Panc1 (cell line): ENCODE measurements at regions not wholly inside any gene's neighbourhood (a gene's known extent, or its start where the extent isn't known, plus 50 kb on each side); places are given as distances from the start of the nearest gene placed in this dataset.
A peak's percentile ranks its signal among the peaks of the same experiment; 100 is the strongest.

Source experiments
- ATAC-seq: fragments of 200-7000 bp; cut with Tn5 transposase; 2 replicates; pipeline ENCODE4 v1.9.1; 2020; ENCODE audit warnings: mild to moderate bottlenecking, moderate library complexity
- BruUV-seq: library from RNA; stranded (reverse); fragments of 400-500 nt; replicated peaks from 2 replicates; lab custom pipeline; 2021; lab: Mats Ljungman, UMichigan
- CTCF ChIA-PET: fragments of 300-600 bp; sonication (Branson Sonifier 250); formaldehyde crosslinking; loops from one replicate; lab custom pipeline; 2022; ENCODE audit warnings: antibody characterized with exemption; lab: Charles Lee
- POLR2A ChIA-PET: fragments of 300-600 bp; sonication (Branson Sonifier 250); formaldehyde crosslinking; loops from one replicate; lab custom pipeline; 2022; ENCODE audit warnings: antibody characterized with exemption; lab: Charles Lee
- DNase-seq: peaks from one replicate; pipeline ENCODE4 v3.0.0-alpha.2; 2010; ENCODE audit warnings: low read depth, low spot score
- H3K27ac ChIP-seq: 2 replicates; pipeline ENCODE4 v1.5.1; 2011; ENCODE audit warnings: mild to moderate bottlenecking, low read length, inconsistent platforms
- H3K27me3 ChIP-seq: fragments of 200-500 bp; sonication (Bioruptor generic); 2 replicates; pipeline ENCODE4 v1.6.0; 2014; ENCODE audit warnings: low read length, inconsistent platforms; ENCODE audit not compliant: control insufficient read depth, insufficient read depth
- H3K36me3 ChIP-seq: fragments of 200-500 bp; sonication (Bioruptor generic); 2 replicates; pipeline ENCODE4 v1.5.1; 2014; ENCODE audit warnings: inconsistent platforms, mild to moderate bottlenecking, low read length, moderate library complexity; ENCODE audit not compliant: control insufficient read depth, insufficient read depth
- H3K4me1 ChIP-seq: 2 replicates; pipeline ENCODE4 v1.5.1; 2011; ENCODE audit warnings: inconsistent platforms, mild to moderate bottlenecking, low read length, moderate library complexity; ENCODE audit not compliant: control insufficient read depth, insufficient read depth
- H3K4me3 ChIP-seq, 2 experiments: 2 replicates each; pipeline ENCODE4 v1.5.1; 2011 to 2012; ENCODE audit warnings: low read depth in 2 of 2, low read length in 2 of 2, mild to moderate bottlenecking in 2 of 2, inconsistent platforms in 1 of 2, moderate library complexity in 1 of 2
- H3K9me3 ChIP-seq: fragments of 200-500 bp; sonication (Bioruptor generic); 2 replicates; pipeline ENCODE4 v1.5.1; 2014; ENCODE audit warnings: low read depth, mild to moderate bottlenecking, inconsistent platforms, low read length, moderate library complexity; ENCODE audit not compliant: control insufficient read depth, insufficient read depth
- POLR2AphosphoS5 ChIP-seq: IDR thresholded peaks from 2 replicates; pipeline ENCODE4 v1.6.1; 2012; ENCODE audit warnings: mild to moderate bottlenecking, low read depth, low read length, moderate library complexity
- SIN3A ChIP-seq: IDR thresholded peaks from 2 replicates; pipeline ENCODE4 v1.6.1; 2012; ENCODE audit warnings: low read depth, mild to moderate bottlenecking, low read length, moderate library complexity, borderline replicate concordance; ENCODE audit not compliant: insufficient read depth
- TCF7L2 ChIP-seq: IDR thresholded peaks from 2 replicates; pipeline ENCODE4 v1.6.1; 2011; ENCODE audit warnings: mild to moderate bottlenecking, low read depth, low read length, inconsistent platforms
- in situ Hi-C: cut with HindIII; loops from 2 replicates; pipeline ENCODE4 v1.10.0; 2016; ENCODE audit warnings: low sequenced_read_pairs, low pct_unique_long_range_greater_than_20kb
- intact Hi-C: fragments of 100-400 bp; cut with micrococcal nuclease; formaldehyde crosslinking; loops from one replicate; pipeline ENCODE4 v1.10.0; 2022; ENCODE audit not compliant: unreplicated experiment
- TF ChIP-seq, protein P1 (sequence below): fragments of 450-650 bp; IDR thresholded peaks from 2 replicates; pipeline ENCODE4 v1.5.1; 2017; ENCODE audit warnings: mild to moderate bottlenecking
- TF ChIP-seq, protein P2 (sequence below), 2 experiments: IDR thresholded peaks; 2 replicates each; pipeline ENCODE4 v1.6.1; 2011 to 2012; ENCODE audit warnings: low read depth in 2 of 2, control low read depth in 1 of 2, low read length in 1 of 2, mild to moderate bottlenecking in 1 of 2, moderate library complexity in 1 of 2; ENCODE audit not compliant: insufficient read depth in 1 of 2

DNA sequence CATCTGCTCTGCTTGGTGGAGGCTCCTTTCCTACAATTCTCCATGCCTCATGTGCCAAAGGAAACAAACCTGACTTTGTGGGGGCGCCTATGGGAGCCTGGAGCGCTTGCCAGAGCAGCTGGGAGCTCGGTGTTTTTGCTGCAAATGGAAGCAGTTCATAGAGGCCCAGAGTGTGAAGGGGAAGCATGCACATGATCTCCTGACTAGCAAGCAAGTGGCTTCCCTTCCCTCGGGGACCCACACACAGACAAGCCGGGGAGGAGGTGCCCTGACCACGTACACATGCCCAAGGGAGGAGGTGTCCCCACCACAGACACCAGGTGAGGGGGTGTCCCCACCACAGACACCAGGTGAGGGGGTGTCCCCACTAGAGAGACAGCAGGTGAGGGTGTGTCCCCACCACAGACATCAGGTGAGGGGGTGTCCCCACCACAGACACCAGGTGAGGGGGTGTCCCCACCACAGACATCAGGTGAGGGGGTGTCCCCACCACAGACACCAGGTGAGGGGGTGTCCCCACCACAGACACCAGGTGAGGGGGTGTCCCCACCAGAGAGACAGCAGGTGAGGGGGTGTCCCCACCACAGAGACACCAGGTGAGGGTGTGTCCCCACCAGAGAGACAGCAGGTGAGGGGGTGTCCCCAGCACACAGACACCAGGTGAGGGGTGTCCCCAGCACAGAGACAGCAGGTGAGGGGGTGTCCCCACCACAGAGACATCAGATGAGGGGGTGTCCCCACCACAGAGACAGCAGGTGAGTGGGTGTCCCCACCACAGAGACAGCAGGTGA, 106.8 kb downstream of the CRYAA start:
- no TSS peak for BruUV-seq
- H3K36me3 ChIP-seq: no peaks in the 10 kb centered on the region
- H3K4me1 ChIP-seq: no peaks in the 10 kb centered on the region
- no peak overlapping the region for H3K4me3 ChIP-seq
- no peaks in the 10 kb centered on the region for H3K27me3 ChIP-seq
- DNase-seq (no peak), ATAC-seq (no peak)
- in situ Hi-C loops: no loop called here
- CTCF ChIA-PET: no interaction called here
- TF ChIP-seq POLR2AphosphoS5 (no peak), TCF7L2 (no peak), SIN3A (no peak)
- TF ChIP-seq, protein P1, sequence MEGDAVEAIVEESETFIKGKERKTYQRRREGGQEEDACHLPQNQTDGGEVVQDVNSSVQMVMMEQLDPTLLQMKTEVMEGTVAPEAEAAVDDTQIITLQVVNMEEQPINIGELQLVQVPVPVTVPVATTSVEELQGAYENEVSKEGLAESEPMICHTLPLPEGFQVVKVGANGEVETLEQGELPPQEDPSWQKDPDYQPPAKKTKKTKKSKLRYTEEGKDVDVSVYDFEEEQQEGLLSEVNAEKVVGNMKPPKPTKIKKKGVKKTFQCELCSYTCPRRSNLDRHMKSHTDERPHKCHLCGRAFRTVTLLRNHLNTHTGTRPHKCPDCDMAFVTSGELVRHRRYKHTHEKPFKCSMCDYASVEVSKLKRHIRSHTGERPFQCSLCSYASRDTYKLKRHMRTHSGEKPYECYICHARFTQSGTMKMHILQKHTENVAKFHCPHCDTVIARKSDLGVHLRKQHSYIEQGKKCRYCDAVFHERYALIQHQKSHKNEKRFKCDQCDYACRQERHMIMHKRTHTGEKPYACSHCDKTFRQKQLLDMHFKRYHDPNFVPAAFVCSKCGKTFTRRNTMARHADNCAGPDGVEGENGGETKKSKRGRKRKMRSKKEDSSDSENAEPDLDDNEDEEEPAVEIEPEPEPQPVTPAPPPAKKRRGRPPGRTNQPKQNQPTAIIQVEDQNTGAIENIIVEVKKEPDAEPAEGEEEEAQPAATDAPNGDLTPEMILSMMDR: no peak
- TF ChIP-seq, protein P2, sequence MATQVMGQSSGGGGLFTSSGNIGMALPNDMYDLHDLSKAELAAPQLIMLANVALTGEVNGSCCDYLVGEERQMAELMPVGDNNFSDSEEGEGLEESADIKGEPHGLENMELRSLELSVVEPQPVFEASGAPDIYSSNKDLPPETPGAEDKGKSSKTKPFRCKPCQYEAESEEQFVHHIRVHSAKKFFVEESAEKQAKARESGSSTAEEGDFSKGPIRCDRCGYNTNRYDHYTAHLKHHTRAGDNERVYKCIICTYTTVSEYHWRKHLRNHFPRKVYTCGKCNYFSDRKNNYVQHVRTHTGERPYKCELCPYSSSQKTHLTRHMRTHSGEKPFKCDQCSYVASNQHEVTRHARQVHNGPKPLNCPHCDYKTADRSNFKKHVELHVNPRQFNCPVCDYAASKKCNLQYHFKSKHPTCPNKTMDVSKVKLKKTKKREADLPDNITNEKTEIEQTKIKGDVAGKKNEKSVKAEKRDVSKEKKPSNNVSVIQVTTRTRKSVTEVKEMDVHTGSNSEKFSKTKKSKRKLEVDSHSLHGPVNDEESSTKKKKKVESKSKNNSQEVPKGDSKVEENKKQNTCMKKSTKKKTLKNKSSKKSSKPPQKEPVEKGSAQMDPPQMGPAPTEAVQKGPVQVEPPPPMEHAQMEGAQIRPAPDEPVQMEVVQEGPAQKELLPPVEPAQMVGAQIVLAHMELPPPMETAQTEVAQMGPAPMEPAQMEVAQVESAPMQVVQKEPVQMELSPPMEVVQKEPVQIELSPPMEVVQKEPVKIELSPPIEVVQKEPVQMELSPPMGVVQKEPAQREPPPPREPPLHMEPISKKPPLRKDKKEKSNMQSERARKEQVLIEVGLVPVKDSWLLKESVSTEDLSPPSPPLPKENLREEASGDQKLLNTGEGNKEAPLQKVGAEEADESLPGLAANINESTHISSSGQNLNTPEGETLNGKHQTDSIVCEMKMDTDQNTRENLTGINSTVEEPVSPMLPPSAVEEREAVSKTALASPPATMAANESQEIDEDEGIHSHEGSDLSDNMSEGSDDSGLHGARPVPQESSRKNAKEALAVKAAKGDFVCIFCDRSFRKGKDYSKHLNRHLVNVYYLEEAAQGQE (IDR thresholded peaks at IDR 0.05; ENCODE audit: insufficient read depth in 1 of 2, low read depth in 2 of 2, low read length in 1 of 2): no peak
- no peak overlapping the region for H3K27ac ChIP-seq
- intact Hi-C loops: no loop called here
- POLR2A ChIA-PET: no interaction called here
- no peaks in the 10 kb centered on the region for H3K9me3 ChIP-seq

DNA sequence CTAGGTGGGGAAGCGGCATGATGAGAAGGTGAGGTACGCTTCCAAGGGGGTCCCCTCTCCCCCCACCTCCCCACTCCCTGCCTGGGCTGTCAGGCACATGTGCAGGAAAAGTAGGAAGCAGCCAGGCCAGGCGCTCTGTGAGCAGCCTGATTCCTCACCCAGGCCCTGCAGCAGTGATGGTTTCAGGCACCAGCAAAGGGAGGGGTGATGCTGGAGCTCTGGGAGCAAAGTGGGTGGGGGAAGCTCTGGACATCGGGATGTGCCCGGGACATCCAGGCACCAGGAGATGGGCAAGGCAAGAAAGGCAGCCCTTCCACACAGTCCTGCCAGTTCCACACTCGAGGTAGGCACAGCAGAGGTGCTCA, 106.1 kb downstream of the CRYAA start:
- Histone ChIP-seq H3K27me3 (no peaks in the 10 kb centered on the region), H3K9me3 (no peaks in the 10 kb centered on the region), H3K36me3 (no peaks in the 10 kb centered on the region), H3K4me3 (no peak overlapping the region), H3K4me1 (no peaks in the 10 kb centered on the region), H3K27ac (no peak overlapping the region)
- ATAC-seq (peak; percentile 46; the same call in 1 of the 2 replicates), DNase-seq (no peak)
- in situ Hi-C loops: no loop called here
- no TSS peak for BruUV-seq
- intact Hi-C loops: no loop called here
- POLR2A ChIA-PET: no interaction called here
- CTCF ChIA-PET: no interaction called here
- TF ChIP-seq SIN3A: no peak
- no peak for TF ChIP-seq POLR2AphosphoS5
- TF ChIP-seq, protein P1: no peak
- TF ChIP-seq, protein P2 (IDR thresholded peaks at IDR 0.05; ENCODE audit: insufficient read depth in 1 of 2, low read depth in 2 of 2, low read length in 1 of 2): no peak
- no peak for TF ChIP-seq TCF7L2
